GM23338 (cell line): ENCODE measurements at regions not wholly inside any gene's neighbourhood (a gene's known extent, or its start where the extent isn't known, plus 50 kb on each side); places are given as distances from the start of the nearest gene placed in this dataset.

Experiments
- ATAC-seq: fragments of 200-7000 bp; cut with Tn5 transposase; 3 replicates; pipeline ENCODE4 v1.9.1; 2020
- DNase-seq: peaks from one replicate; pipeline ENCODE4 v3.0.0-alpha.2; 2015; ENCODE audit warnings: low spot score
- H2AFZ ChIP-seq: fragments of 200-600 bp; sonication (generic); 2 replicates; pipeline ENCODE4 v1.8.0; 2016; ENCODE audit warnings: antibody characterized with exemption, mild to moderate bottlenecking, moderate library complexity
- H3F3A ChIP-seq: fragments of 200-600 bp; sonication (generic); replicated peaks from 2 replicates; pipeline ENCODE4 v1.8.0; 2017; ENCODE audit warnings: antibody characterized with exemption, mixed run types, low read depth
- H3K27ac ChIP-seq: fragments of 200-600 bp; sonication (generic); 2 replicates; pipeline ENCODE4 v1.6.1; 2016; ENCODE audit warnings: low read depth
- H3K27me3 ChIP-seq: fragments of 200-600 bp; sonication (generic); 2 replicates; pipeline ENCODE4 v1.8.0; 2016; ENCODE audit warnings: mild to moderate bottlenecking, mixed run types, moderate library complexity; ENCODE audit not compliant: insufficient read depth
- H3K36me3 ChIP-seq: fragments of 200-600 bp; sonication (generic); 2 replicates; pipeline ENCODE4 v1.8.0; 2016; ENCODE audit warnings: mild to moderate bottlenecking; ENCODE audit not compliant: insufficient read depth
- H3K4me1 ChIP-seq: fragments of 200-600 bp; sonication (generic); 2 replicates; pipeline ENCODE4 v1.8.0; 2016; ENCODE audit warnings: mild to moderate bottlenecking, moderate library complexity; ENCODE audit not compliant: insufficient read depth
- H3K4me2 ChIP-seq: fragments of 200-600 bp; sonication (generic); 2 replicates; pipeline ENCODE4 v1.7.1; 2017; ENCODE audit warnings: mixed run types
- H3K4me3 ChIP-seq: fragments of 200-600 bp; sonication (generic); 2 replicates; pipeline ENCODE4 v1.6.1; 2016; ENCODE audit warnings: mixed run types
- H3K79me2 ChIP-seq: fragments of 200-600 bp; sonication (generic); replicated peaks from 2 replicates; pipeline ENCODE4 v1.8.0; 2017; ENCODE audit warnings: mild to moderate bottlenecking; ENCODE audit not compliant: insufficient read depth
- H3K9me2 ChIP-seq: fragments of 200-600 bp; sonication (generic); 2 replicates; pipeline ENCODE4 v1.8.0; 2017; ENCODE audit not compliant: insufficient read depth
- H4K20me1 ChIP-seq: fragments of 200-600 bp; sonication (generic); replicated peaks from 2 replicates; pipeline ENCODE4 v1.8.0; 2017; ENCODE audit warnings: mild to moderate bottlenecking; ENCODE audit not compliant: insufficient read depth
- H3K27ac Mint-ChIP-seq: 2 replicates; pipeline ENCODE4 v1.8.0; 2020; ENCODE audit warnings: inconsistent platforms, mild to moderate bottlenecking, moderate library complexity, mixed read lengths
- H3K27me3 Mint-ChIP-seq: 3 replicates; pipeline ENCODE4 v1.8.0; 2022; ENCODE audit warnings: low read depth, mild to moderate bottlenecking, moderate library complexity, mixed read lengths, inconsistent platforms; ENCODE audit not compliant: insufficient read depth, poor library complexity
- H3K36me3 Mint-ChIP-seq: 3 replicates; pipeline ENCODE4 v1.8.0; 2021; ENCODE audit warnings: low read depth, mild to moderate bottlenecking, inconsistent platforms, moderate library complexity, mixed read lengths
- H3K4me1 Mint-ChIP-seq: 3 replicates; pipeline ENCODE4 v1.8.0; 2020; ENCODE audit warnings: mild to moderate bottlenecking, inconsistent platforms, mixed read lengths
- H3K4me3 Mint-ChIP-seq: 3 replicates; pipeline ENCODE4 v1.8.0; 2021; ENCODE audit warnings: moderate library complexity, mild to moderate bottlenecking, inconsistent platforms, mixed read lengths
- H3K9me3 Mint-ChIP-seq: 3 replicates; pipeline ENCODE4 v1.8.0; 2020; ENCODE audit warnings: moderate library complexity, mild to moderate bottlenecking, inconsistent platforms, mixed read lengths
- CREB1 ChIP-seq: fragments of 250-450 bp; sonication (Bioruptor Pico); IDR thresholded peaks from 2 replicates; pipeline ENCODE4 v1.5.0; 2020; ENCODE audit warnings: low read depth, mild to moderate bottlenecking, moderate library complexity
- CTCF ChIP-seq, 2 experiments: fragments of 200-600 bp in 1 of 2; sonication (generic) in 1 of 2; conservative IDR thresholded peaks; 2 replicates each; pipeline versions ENCODE4 v1.5.1 to v1.6.1; 2016 to 2017; ENCODE audit warnings: antibody characterized with exemption in 2 of 2, low read depth in 2 of 2, mild to moderate bottlenecking in 2 of 2, moderate library complexity in 1 of 2
- ETS1 ChIP-seq: IDR thresholded peaks from 2 replicates; pipeline ENCODE4 v1.6.1; 2016; ENCODE audit warnings: antibody characterized with exemption
- EZH2phosphoT487 ChIP-seq: fragments of 200-600 bp; sonication (generic); IDR thresholded peaks from one replicate; pipeline ENCODE4 v1.8.1; 2018; ENCODE audit warnings: antibody characterized with exemption; ENCODE audit not compliant: unreplicated experiment
- JUNB ChIP-seq: IDR thresholded peaks from one replicate; pipeline ENCODE4 v1.6.1; 2016; ENCODE audit warnings: antibody characterized with exemption; ENCODE audit not compliant: unreplicated experiment
- NANOG ChIP-seq: IDR thresholded peaks from 2 replicates; pipeline ENCODE4 v1.6.1; 2016; ENCODE audit warnings: antibody characterized with exemption, borderline replicate concordance
- POLR2AphosphoS5 ChIP-seq: IDR thresholded peaks from 2 replicates; pipeline ENCODE4 v1.6.1; 2016; ENCODE audit warnings: antibody characterized with exemption, low read depth
- STAT1 ChIP-seq: IDR thresholded peaks from one replicate; pipeline ENCODE4 v1.6.1; 2016; ENCODE audit warnings: antibody characterized with exemption; ENCODE audit not compliant: unreplicated experiment
- ZNF114 ChIP-seq: fragments of 250-450 bp; sonication (Bioruptor Pico); IDR thresholded peaks from 2 replicates; pipeline ENCODE4 v1.5.0; 2020; ENCODE audit warnings: mild to moderate bottlenecking, moderate library complexity
- ZNF331 ChIP-seq: fragments of 250-450 bp; sonication (Bioruptor Pico); IDR thresholded peaks from 2 replicates; pipeline ENCODE4 v1.5.0; 2020; ENCODE audit warnings: low read depth, mild to moderate bottlenecking, moderate library complexity
- ZNF462 ChIP-seq: fragments of 250-450 bp; sonication (Bioruptor Pico); IDR thresholded peaks from 2 replicates; pipeline ENCODE4 v1.5.0; 2020; ENCODE audit warnings: mild to moderate bottlenecking, moderate library complexity

GRCh38 chr1:199075792-199076191, 437.0 kb downstream of the PTPRC start:
- Histone ChIP-seq H3F3A (no peaks in the 10 kb centered on the region), H3K4me1 (no peaks in the 10 kb centered on the region), H3K36me3 (no peaks in the 10 kb centered on the region), H3K27me3 (no peaks in the 10 kb centered on the region), H3K27ac (no peak overlapping the region), H2AFZ (no peak overlapping the region), H3K4me2 (no peak overlapping the region), H4K20me1 (no peaks in the 10 kb centered on the region), H3K9me2 (no peaks in the 10 kb centered on the region), H3K4me3 (no peak overlapping the region), H3K79me2 (no peaks in the 10 kb centered on the region)
- DNase-seq (no peak), ATAC-seq (no peak)
- Mint-ChIP-seq H3K27ac (0 out of 2 replicates have a peak overlapping the region, but pooled peaks have one; percentile 47), H3K4me3 (no peak overlapping the region), H3K27me3 (no peaks in the 10 kb centered on the region), H3K9me3 (no peaks in the 10 kb centered on the region), H3K4me1 (no peaks in the 10 kb centered on the region), H3K36me3 (no peaks in the 10 kb centered on the region)
- TF ChIP-seq ZNF331 (CRISPR knock-in tag) (no peak), JUNB (no peak), ETS1 (no peak), STAT1 (no peak)

- no peaks in the 10 kb centered on the region for H3K4me1 ChIP-seq
- TF ChIP-seq STAT1 (no peak), ZNF114 (no peak), POLR2AphosphoS5 (no peak), CREB1 (CRISPR knock-in tag) (no peak), JUNB (no peak), EZH2phosphoT487 (no peak), CTCF (conservative IDR thresholded peaks at IDR 0.05; ENCODE audit: low read depth in 2 of 2) (no peak), ETS1 (no peak), ZNF462 (no peak), ZNF331 (CRISPR knock-in tag) (no peak), NANOG (no peak)
Observed at GRCh38 chr1:199079994-199080393, 441.2 kb downstream of the PTPRC start.

More at GRCh38 chr1:199079994-199080393, 441.2 kb downstream of the PTPRC start:
- no peaks in the 10 kb centered on the region for H4K20me1 ChIP-seq
- H3K79me2 ChIP-seq = no peaks in the 10 kb centered on the region
- DNase-seq = no peak
- no peaks in the 10 kb centered on the region for H3F3A ChIP-seq
- H3K27me3 Mint-ChIP-seq = no peaks in the 10 kb centered on the region
- H3K36me3 Mint-ChIP-seq = no peaks in the 10 kb centered on the region
- no peak overlapping the region for H3K4me3 Mint-ChIP-seq
- no peak overlapping the region for H3K4me2 ChIP-seq
- no peak for ATAC-seq
- no peaks in the 10 kb centered on the region for H3K36me3 ChIP-seq
- no peak overlapping the region for H3K4me3 ChIP-seq
- H3K9me2 ChIP-seq = no peaks in the 10 kb centered on the region
- H3K4me1 Mint-ChIP-seq = peaks cover 2% of the 10 kb centered on the region; the same call in 1 of the 3 replicates
- no peak overlapping the region for H3K27ac Mint-ChIP-seq
- H2AFZ ChIP-seq = no peak overlapping the region
- H3K9me3 Mint-ChIP-seq = no peaks in the 10 kb centered on the region
- no peak overlapping the region for H3K27ac ChIP-seq
- no peaks in the 10 kb centered on the region for H3K27me3 ChIP-seq
